MCF 10A (cell line): ENCODE measurements at regions not wholly inside any gene's neighbourhood (a gene's known extent, or its start where the extent isn't known, plus 50 kb on each side); places are given as distances from the start of the nearest gene placed in this dataset.

Experiments used
- BruUV-seq: library from RNA; stranded (reverse); fragments of 400-500 nt; replicated peaks from 2 replicates; lab custom pipeline; 2021; lab: Mats Ljungman, UMichigan
- CTCF ChIA-PET: fragments of 300-600 bp; sonication (Branson Sonifier 250); formaldehyde crosslinking; extraction: SDS; loops from one replicate; lab custom pipeline; 2021; ENCODE audit warnings: antibody characterized with exemption, inconsistent platforms; lab: Yijun Ruan, JAX
- POLR2A ChIA-PET: fragments of 300-600, 350-650 bp; sonication (Branson Sonifier 250); formaldehyde crosslinking; extraction: SDS; loops from one replicate; lab custom pipeline; 2020; ENCODE audit warnings: antibody characterized with exemption, inconsistent platforms; lab: Yijun Ruan, JAX
- DNase-seq: peaks from one replicate; pipeline ENCODE4 v3.0.0-alpha.2; 2018; ENCODE audit not compliant: unreplicated experiment
- H3K27ac Mint-ChIP-seq: one replicate; pipeline ENCODE4 v1.8.0; 2022; ENCODE audit warnings: mild to moderate bottlenecking, low read depth, mixed read lengths; ENCODE audit not compliant: unreplicated experiment
- H3K27me3 Mint-ChIP-seq: one replicate; pipeline ENCODE4 v1.8.0; 2022; ENCODE audit warnings: mixed read lengths; ENCODE audit not compliant: insufficient read depth, unreplicated experiment
- H3K36me3 Mint-ChIP-seq: one replicate; pipeline ENCODE4 v1.8.0; 2022; ENCODE audit warnings: mild to moderate bottlenecking, moderate library complexity, mixed read lengths; ENCODE audit not compliant: insufficient read depth, unreplicated experiment
- H3K4me1 Mint-ChIP-seq: one replicate; pipeline ENCODE4 v1.8.0; 2022; ENCODE audit warnings: mixed read lengths; ENCODE audit not compliant: insufficient read depth, unreplicated experiment
- H3K4me3 Mint-ChIP-seq: one replicate; pipeline ENCODE4 v1.8.0; 2022; ENCODE audit warnings: mild to moderate bottlenecking, moderate library complexity, mixed read lengths; ENCODE audit not compliant: unreplicated experiment
- H3K9me3 Mint-ChIP-seq: one replicate; pipeline ENCODE4 v1.8.0; 2022; ENCODE audit warnings: mixed read lengths; ENCODE audit not compliant: unreplicated experiment
- intact Hi-C: fragments of 100-400 bp; cut with micrococcal nuclease; formaldehyde crosslinking; loops from 2 replicates; pipeline ENCODE4 v1.14.1; 2022
- TF ChIP-seq, protein P1 (sequence below): fragments of 200-600 bp; IDR thresholded peaks from one replicate; pipeline ENCODE4 v1.8.0; 2022; ENCODE audit warnings: antibody characterized with exemption, mild to moderate bottlenecking; ENCODE audit not compliant: unreplicated experiment

DNA sequence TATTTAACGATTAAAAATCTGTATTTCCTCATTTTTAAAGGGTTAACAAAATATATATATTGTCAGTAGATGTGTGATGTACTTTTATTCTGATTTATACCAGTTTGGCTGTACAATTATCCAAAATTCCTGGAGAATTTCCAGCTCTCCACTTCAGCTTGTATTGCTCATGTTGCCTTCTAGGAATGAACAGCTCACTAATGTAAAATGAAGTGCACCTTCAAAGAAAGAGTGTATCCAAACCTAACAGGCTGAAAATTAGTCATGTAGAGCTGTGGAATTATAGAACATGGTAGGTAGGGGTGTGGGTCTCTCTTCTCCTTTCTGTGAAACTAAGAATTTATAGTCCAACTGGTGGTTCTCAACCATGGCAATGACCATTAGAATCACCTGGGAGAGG lies 362.0 kb downstream of the ETNK1 start:
- no TSS peak for BruUV-seq
- intact Hi-C loops = no loop called here
- Mint-ChIP-seq H3K4me3 (no peak overlapping the region), H3K27ac (no peak overlapping the region), H3K9me3 (no peaks in the 10 kb centered on the region), H3K4me1 (peaks cover 9% of the 10 kb centered on the region), H3K36me3 (no peaks in the 10 kb centered on the region), H3K27me3 (no peaks in the 10 kb centered on the region)
- TF ChIP-seq, protein P1, sequence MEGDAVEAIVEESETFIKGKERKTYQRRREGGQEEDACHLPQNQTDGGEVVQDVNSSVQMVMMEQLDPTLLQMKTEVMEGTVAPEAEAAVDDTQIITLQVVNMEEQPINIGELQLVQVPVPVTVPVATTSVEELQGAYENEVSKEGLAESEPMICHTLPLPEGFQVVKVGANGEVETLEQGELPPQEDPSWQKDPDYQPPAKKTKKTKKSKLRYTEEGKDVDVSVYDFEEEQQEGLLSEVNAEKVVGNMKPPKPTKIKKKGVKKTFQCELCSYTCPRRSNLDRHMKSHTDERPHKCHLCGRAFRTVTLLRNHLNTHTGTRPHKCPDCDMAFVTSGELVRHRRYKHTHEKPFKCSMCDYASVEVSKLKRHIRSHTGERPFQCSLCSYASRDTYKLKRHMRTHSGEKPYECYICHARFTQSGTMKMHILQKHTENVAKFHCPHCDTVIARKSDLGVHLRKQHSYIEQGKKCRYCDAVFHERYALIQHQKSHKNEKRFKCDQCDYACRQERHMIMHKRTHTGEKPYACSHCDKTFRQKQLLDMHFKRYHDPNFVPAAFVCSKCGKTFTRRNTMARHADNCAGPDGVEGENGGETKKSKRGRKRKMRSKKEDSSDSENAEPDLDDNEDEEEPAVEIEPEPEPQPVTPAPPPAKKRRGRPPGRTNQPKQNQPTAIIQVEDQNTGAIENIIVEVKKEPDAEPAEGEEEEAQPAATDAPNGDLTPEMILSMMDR = no peak
- CTCF ChIA-PET = interaction anchor here (1.1 kb wide), 1 partner anchor 69 kb away, joined by 3 read pairs; no protein-coding TSS in a partner anchor
- POLR2A ChIA-PET = no interaction called here
- DNase-seq = no peak

DNA sequence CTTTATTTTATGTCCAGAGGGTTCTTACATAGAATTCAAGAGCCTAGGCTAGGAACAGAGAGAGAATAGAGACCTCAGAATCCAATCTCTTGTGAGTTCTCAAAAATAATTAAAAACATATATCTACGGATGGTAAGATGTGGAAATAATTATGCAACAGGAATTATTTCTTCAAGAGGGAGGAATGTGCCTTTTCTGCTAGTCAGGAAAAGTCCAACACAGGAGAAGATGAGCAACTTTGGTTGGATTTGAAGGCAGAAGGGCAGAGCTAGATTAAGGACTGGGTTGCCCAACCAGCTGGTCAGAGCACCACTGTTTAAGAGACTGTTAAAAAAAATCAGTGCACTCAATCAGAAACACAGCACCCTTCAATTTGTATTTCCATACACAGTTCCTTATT lies 365.5 kb downstream of the ETNK1 start:
- BruUV-seq = no TSS peak
- Mint-ChIP-seq H3K36me3 (no peaks in the 10 kb centered on the region), H3K27me3 (no peaks in the 10 kb centered on the region), H3K27ac (no peak overlapping the region), H3K4me3 (no peak overlapping the region), H3K4me1 (peaks cover 9% of the 10 kb centered on the region), H3K9me3 (no peaks in the 10 kb centered on the region)
- TF ChIP-seq, protein P1 = no peak
- intact Hi-C loops = no loop called here
- DNase-seq = no peak
- ChIA-PET CTCF (interaction anchor here (0.6 kb wide), 1 partner anchor 49 kb away, joined by 3 read pairs; no protein-coding TSS in a partner anchor), POLR2A (no interaction called here)

DNA sequence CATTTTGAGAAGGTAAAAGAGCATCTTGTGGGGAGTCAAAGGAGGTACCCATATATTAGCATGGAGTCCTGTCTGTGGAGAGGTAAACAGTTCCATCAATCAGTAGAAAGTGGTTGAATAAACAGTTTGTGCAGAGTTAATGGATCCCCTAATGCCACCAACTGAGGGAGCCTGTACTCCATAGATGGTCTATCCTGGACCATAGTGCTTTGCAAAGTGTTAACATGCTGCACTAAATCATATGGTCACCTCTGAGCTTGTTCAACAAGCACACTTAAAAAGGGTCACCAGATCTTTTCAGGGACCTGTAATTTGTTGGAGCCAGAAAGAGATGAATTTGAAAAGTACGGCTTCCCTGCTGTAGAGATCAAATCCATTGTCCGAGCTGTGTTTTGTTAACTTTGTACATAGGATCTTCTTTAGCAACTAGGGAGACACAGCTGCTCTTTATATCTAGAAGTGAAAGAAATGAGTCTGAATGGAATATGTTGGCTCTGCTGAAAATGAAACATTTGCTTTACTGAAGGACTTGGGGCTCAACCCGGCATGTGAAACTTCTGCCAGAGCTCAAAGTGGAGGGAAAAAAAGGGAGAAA lies 366.4 kb downstream of the ETNK1 start:
- CTCF ChIA-PET = interaction anchor here (0.6 kb wide), 1 partner anchor 50 kb away, joined by 3 read pairs; no protein-coding TSS in a partner anchor
- intact Hi-C loops = no loop called here
- Mint-ChIP-seq H3K36me3 (no peaks in the 10 kb centered on the region), H3K9me3 (no peaks in the 10 kb centered on the region), H3K27ac (no peak overlapping the region), H3K27me3 (no peaks in the 10 kb centered on the region), H3K4me1 (peaks cover 9% of the 10 kb centered on the region), H3K4me3 (no peak overlapping the region)
- BruUV-seq = no TSS peak
- TF ChIP-seq, protein P1 = no peak
- POLR2A ChIA-PET = no interaction called here
- DNase-seq = no peak

DNA sequence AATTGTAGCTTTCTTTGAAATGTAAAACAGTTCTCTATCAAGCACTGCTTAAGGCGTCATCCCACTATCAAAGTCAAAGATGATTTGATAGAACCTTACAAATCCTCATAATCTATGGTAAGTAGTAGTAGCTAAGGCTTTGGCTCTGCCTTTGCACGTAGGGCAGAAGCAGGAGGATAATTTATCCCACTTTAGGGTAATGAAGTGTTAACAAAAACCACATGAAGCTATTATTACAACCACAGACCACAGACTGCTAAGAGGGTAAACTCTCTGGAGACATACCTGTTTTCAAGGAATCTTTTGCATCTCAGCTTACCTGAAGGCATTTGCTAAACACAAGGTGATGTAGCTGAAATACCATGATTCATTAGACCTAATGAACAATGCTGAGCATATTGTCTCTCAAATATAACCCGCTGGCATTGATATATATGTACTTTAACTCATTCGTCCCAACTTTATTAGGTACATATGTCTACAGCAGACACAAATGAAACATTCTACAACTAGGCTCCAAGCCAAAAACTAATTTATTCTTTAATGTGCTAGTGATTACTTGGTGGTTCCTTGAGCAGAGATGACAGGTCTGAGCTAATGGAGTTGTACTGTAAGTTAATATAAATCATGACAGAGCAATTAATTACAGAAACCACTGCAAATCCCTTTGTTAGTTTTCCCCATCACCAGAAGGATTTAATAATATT lies 368.8 kb downstream of the ETNK1 start:
- no peaks in the 10 kb centered on the region for H3K27me3 Mint-ChIP-seq
- BruUV-seq = no TSS peak
- TF ChIP-seq, protein P1 = no peak
- no peak overlapping the region for H3K4me3 Mint-ChIP-seq
- no peak for DNase-seq
- H3K9me3 Mint-ChIP-seq = no peaks in the 10 kb centered on the region
- ChIA-PET POLR2A (interaction anchor here (0.6 kb wide), 1 partner anchor 65 kb away, joined by 5 read pairs; no protein-coding TSS in a partner anchor), CTCF (interaction anchor here (0.6 to 1.4 kb wide), 6 partner anchors 12 to 1653 kb away, joined by 3 to 4 read pairs (median 3); no protein-coding TSS in a partner anchor)
- H3K4me1 Mint-ChIP-seq = no peaks in the 10 kb centered on the region
- no peaks in the 10 kb centered on the region for H3K36me3 Mint-ChIP-seq
- no peak overlapping the region for H3K27ac Mint-ChIP-seq
- intact Hi-C loops = no loop called here
